EL (cell line): ENCODE measurements at regions not wholly inside any gene's neighbourhood (a gene's known extent, or its start where the extent isn't known, plus 50 kb on each side); places are given as distances from the start of the nearest gene placed in this dataset.
A peak's percentile ranks its signal among the peaks of the same experiment; 100 is the strongest.
"Not testable (repeated sequence)": the region's sequence is repeated elsewhere in the genome, so short reads cannot be mapped to it uniquely, and the experiment has no call there.

ENCODE experiments used
- DNase-seq: peaks from one replicate; pipeline ENCODE4 v3.0.0-alpha.2; 2016

GRCh38 chr6:102126488-102126887, 733.0 kb downstream of the GRIK2 start:
- DNase-seq: no peak

- DNase-seq: no peak
Observed at GRCh38 chr6:102127253-102127652, 733.7 kb downstream of the GRIK2 start.

GRCh38 chr6:102137859-102138258, 744.4 kb downstream of the GRIK2 start:
- no peak for DNase-seq

- no peak for DNase-seq
Observed at GRCh38 chr6:102149191-102149590, 755.7 kb downstream of the GRIK2 start.

GRCh38 chr6:102150549-102150948, 757.0 kb downstream of the GRIK2 start:
- no peak for DNase-seq

- peak; percentile 4 for DNase-seq
Observed at GRCh38 chr6:102154176-102154575, 760.7 kb downstream of the GRIK2 start.

- DNase-seq: no peak
Observed at GRCh38 chr6:102154874-102155273, 761.4 kb downstream of the GRIK2 start.

- not testable (repeated sequence) for DNase-seq
Observed at GRCh38 chr6:102169802-102170201, 776.3 kb downstream of the GRIK2 start.

GRCh38 chr6:102187186-102187585, 793.7 kb downstream of the GRIK2 start:
- DNase-seq: no peak

GRCh38 chr6:102195311-102195710, 801.8 kb downstream of the GRIK2 start:
- DNase-seq: no peak

GRCh38 chr6:102197211-102197610, 803.7 kb downstream of the GRIK2 start:
- no peak for DNase-seq

GRCh38 chr6:102204351-102204750, 810.8 kb downstream of the GRIK2 start:
- peak; percentile 48 for DNase-seq

GRCh38 chr6:102215425-102215824, 821.9 kb downstream of the GRIK2 start:
- DNase-seq: no peak

- DNase-seq: no peak
Observed at GRCh38 chr6:102216232-102216631, 822.7 kb downstream of the GRIK2 start.

- DNase-seq: no peak
Observed at GRCh38 chr6:102223942-102224341, 830.4 kb downstream of the GRIK2 start.

- no peak for DNase-seq
Observed at GRCh38 chr6:102229271-102229670, 835.8 kb downstream of the GRIK2 start.
